K562 (cell line): ENCODE measurements at regions not wholly inside any gene's neighbourhood (a gene's known extent, or its start where the extent isn't known, plus 50 kb on each side); places are given as distances from the start of the nearest gene placed in this dataset.

Source experiments
- ATAC-seq: fragments of 200-7000 bp; cut with Tn5 transposase; 3 replicates; pipeline ENCODE4 v1.9.1; 2020; ENCODE audit warnings: moderate library complexity
- BruUV-seq: library from RNA; stranded (reverse); fragments of 400-500 nt; replicated peaks from 2 replicates; lab custom pipeline; 2021; lab: Mats Ljungman, UMichigan
- CTCF ChIA-PET: fragments of 300-600 bp; formaldehyde crosslinking; extraction: SDS; loops from one replicate; lab custom pipeline; 2021; ENCODE audit warnings: low intra/inter-chr PET ratio; lab: Yijun Ruan, JAX
- POLR2A ChIA-PET: fragments of 300-600, 350-650 bp; sonication (Branson Sonifier 250); formaldehyde crosslinking; extraction: SDS; loops from one replicate; lab custom pipeline; 2021; ENCODE audit warnings: antibody characterized with exemption, inconsistent platforms; lab: Yijun Ruan, JAX
- DNase-seq, 4 experiments: peaks; one replicate each; pipeline versions ENCODE4 v3.0.0 to v3.0.0-alpha.2; 2011 to 2018; ENCODE audit warnings: low spot score in 3 of 4, mixed read lengths in 3 of 4; ENCODE audit errors: extremely low read depth in 1 of 4
- FAIRE-seq: peaks from 2 replicates; lab custom pipeline; 2011; peaks lifted over from hg19 to GRCh38; lab: Jason Lieb, UNC
- H2AFZ ChIP-seq: 2 replicates; pipeline ENCODE4 v1.6.0; 2011; ENCODE audit warnings: low read depth, low read length, control low read depth, inconsistent platforms
- H3K27ac ChIP-seq: fragments of 200-600 bp; 3 replicates; pipeline ENCODE4 v1.8.0; 2011; ENCODE audit warnings: low read depth, mild to moderate bottlenecking, control low read depth, inconsistent platforms, low read length, moderate library complexity, mixed read lengths; ENCODE audit errors: extremely low read depth
- H3K27me3 ChIP-seq, 2 experiments: fragments of 300-600 bp in 1 of 2; 2 replicates in 1 of 2; 3 replicates in 1 of 2; pipeline versions ENCODE4 v1.6.0 to v1.8.0; 2011; ENCODE audit warnings: inconsistent platforms in 2 of 2, low read length in 2 of 2, mild to moderate bottlenecking in 1 of 2, mixed read lengths in 1 of 2, moderate library complexity in 1 of 2; ENCODE audit not compliant: control insufficient read depth in 2 of 2, insufficient read depth in 2 of 2
- H3K36me3 ChIP-seq: fragments of 300-600 bp; 3 replicates; pipeline ENCODE4 v1.8.0; 2011; ENCODE audit warnings: mild to moderate bottlenecking, low read length, inconsistent platforms; ENCODE audit not compliant: control insufficient read depth, insufficient read depth
- H3K4me1 ChIP-seq, 2 experiments: fragments of 200-600 bp in 1 of 2; replicated peaks in 1 of 2; 2 replicates in 1 of 2; 3 replicates in 1 of 2; pipeline versions ENCODE4 v1.5.1 to v1.8.0; 2011; ENCODE audit warnings: inconsistent platforms in 2 of 2, low read length in 2 of 2, mild to moderate bottlenecking in 1 of 2, mixed read lengths in 1 of 2, moderate library complexity in 1 of 2; ENCODE audit not compliant: control insufficient read depth in 2 of 2, insufficient read depth in 2 of 2
- H3K4me2 ChIP-seq: 2 replicates; pipeline ENCODE4 v1.6.1; 2011; ENCODE audit warnings: low read length, control low read depth, inconsistent platforms, mixed read lengths; ENCODE audit not compliant: insufficient read depth
- H3K4me3 ChIP-seq: fragments of 200-600 bp; sonication (generic), shearing (Covaris generic); 2 replicates; pipeline ENCODE4 v1.5.1; 2016; ENCODE audit warnings: control low read depth, inconsistent platforms
- H3K79me2 ChIP-seq: fragments of 200-600 bp; 3 replicates; pipeline ENCODE4 v1.8.0; 2011; ENCODE audit warnings: low read length, inconsistent platforms; ENCODE audit not compliant: control insufficient read depth, insufficient read depth
- H3K9ac ChIP-seq, 2 experiments: 2 replicates each; pipeline versions ENCODE4 v1.6.0 to v1.6.1; 2011; ENCODE audit warnings: low read depth in 2 of 2, low read length in 2 of 2, control low read depth in 1 of 2, inconsistent platforms in 1 of 2, mild to moderate bottlenecking in 1 of 2, mixed read lengths in 1 of 2; ENCODE audit not compliant: insufficient read depth in 1 of 2
- H3K9me1 ChIP-seq: one replicate; pipeline ENCODE4 v1.6.0; 2011; ENCODE audit warnings: inconsistent platforms, mild to moderate bottlenecking, low read length, moderate library complexity; ENCODE audit not compliant: control insufficient read depth, insufficient read depth
- H3K9me3 ChIP-seq: replicated peaks from 2 replicates; pipeline ENCODE4 v1.5.1; 2011; ENCODE audit warnings: low read depth, low read length, inconsistent platforms; ENCODE audit not compliant: control insufficient read depth, insufficient read depth
- H4K20me1 ChIP-seq: replicated peaks from 2 replicates; pipeline ENCODE4 v1.6.1; 2011; ENCODE audit warnings: low read length, inconsistent platforms, mixed read lengths; ENCODE audit not compliant: control insufficient read depth, insufficient read depth
- ADNP ChIP-seq: fragments of 200-800 bp; sonication (Bioruptor generic); IDR thresholded peaks from 2 replicates; pipeline ENCODE4 v1.6.1; 2016; ENCODE audit warnings: missing genetic modification characterization, missing compliant biosample characterization
- FOSL1 ChIP-seq: fragments of 200-800 bp; sonication (Bioruptor generic); conservative IDR thresholded peaks from 2 replicates; pipeline ENCODE4 v1.6.1; 2016; ENCODE audit warnings: missing genetic modification characterization, missing compliant biosample characterization
- HSF4 ChIP-seq: fragments of 250-450 bp; sonication (Bioruptor Pico); IDR thresholded peaks from 2 replicates; pipeline ENCODE4 v2.1.2; 2022; ENCODE audit warnings: mild to moderate bottlenecking, moderate library complexity, borderline replicate concordance
- KLF1 ChIP-seq: fragments of 450-650 bp; IDR thresholded peaks from 2 replicates; pipeline ENCODE4 v1.6.1; 2016; ENCODE audit warnings: missing genetic modification characterization, missing compliant biosample characterization
- MCM2 ChIP-seq: fragments of 450-650 bp; IDR thresholded peaks from 2 replicates; pipeline ENCODE4 v1.6.1; 2017; ENCODE audit warnings: low read depth, mild to moderate bottlenecking
- ZNF780A ChIP-seq: fragments of 250-450 bp; sonication (Bioruptor Pico); IDR thresholded peaks from 2 replicates; pipeline ENCODE4 v1.5.0; 2021; ENCODE audit warnings: mild to moderate bottlenecking
- WGBS: fragments of 100-300 bp; shearing (Covaris generic); methylation state at CpG from one replicate; pipeline ENCODE4 v1.1.6; 2016; ENCODE audit warnings: low coverage, mixed read lengths; ENCODE audit not compliant: insufficient coverage; ENCODE audit errors: missing lambda C conversion rate; 5-methylcytosine and 5-hydroxymethylcytosine counted together
- in situ Hi-C: fragments of 300-500 bp; cut with MboI; formaldehyde crosslinking; loops from 4 replicates; pipeline ENCODE4 v1.15.0; 2018; ENCODE audit warnings: inconsistent platforms, mixed read lengths
- intact Hi-C: fragments of 100-400 bp; cut with micrococcal nuclease; formaldehyde crosslinking; loops from 2 replicates; pipeline ENCODE4 v1.14.2; 2022
- TF ChIP-seq, protein P1 (sequence below): fragments of 450-650 bp; IDR thresholded peaks from 2 replicates; pipeline ENCODE4 v1.6.1; 2017; ENCODE audit warnings: antibody characterized with exemption

DNA sequence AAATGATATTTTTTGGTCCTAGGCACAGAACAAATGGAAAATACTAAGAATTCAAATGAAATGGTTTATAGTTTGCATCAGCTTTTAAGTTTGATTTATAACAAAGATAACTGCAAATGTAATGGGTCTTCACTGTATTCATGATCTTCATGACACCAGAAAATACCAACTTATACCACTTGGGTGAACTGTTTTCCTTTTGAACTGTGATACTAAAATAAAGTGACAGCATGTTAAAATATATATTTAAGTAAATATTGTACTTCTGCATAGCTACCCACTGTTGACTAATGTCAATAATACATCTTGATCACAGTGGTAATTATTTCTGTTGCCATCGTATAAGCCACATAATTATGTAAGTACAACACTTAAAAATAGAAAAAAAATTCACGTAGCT lies 442.0 kb upstream of the ANKRD30A start:
- no peak for DNase-seq
- Histone ChIP-seq H4K20me1 (no peaks in the 10 kb centered on the region), H3K9me3 (no peaks in the 10 kb centered on the region), H3K4me1 (no peaks in the 10 kb centered on the region), H3K27ac (no peak overlapping the region), H3K4me2 (no peak overlapping the region), H3K36me3 (no peaks in the 10 kb centered on the region), H3K27me3 (no peaks in the 10 kb centered on the region)
- intact Hi-C loops = no loop called here
- no TSS peak for BruUV-seq
- POLR2A ChIA-PET = no interaction called here
- TF ChIP-seq, protein P1, sequence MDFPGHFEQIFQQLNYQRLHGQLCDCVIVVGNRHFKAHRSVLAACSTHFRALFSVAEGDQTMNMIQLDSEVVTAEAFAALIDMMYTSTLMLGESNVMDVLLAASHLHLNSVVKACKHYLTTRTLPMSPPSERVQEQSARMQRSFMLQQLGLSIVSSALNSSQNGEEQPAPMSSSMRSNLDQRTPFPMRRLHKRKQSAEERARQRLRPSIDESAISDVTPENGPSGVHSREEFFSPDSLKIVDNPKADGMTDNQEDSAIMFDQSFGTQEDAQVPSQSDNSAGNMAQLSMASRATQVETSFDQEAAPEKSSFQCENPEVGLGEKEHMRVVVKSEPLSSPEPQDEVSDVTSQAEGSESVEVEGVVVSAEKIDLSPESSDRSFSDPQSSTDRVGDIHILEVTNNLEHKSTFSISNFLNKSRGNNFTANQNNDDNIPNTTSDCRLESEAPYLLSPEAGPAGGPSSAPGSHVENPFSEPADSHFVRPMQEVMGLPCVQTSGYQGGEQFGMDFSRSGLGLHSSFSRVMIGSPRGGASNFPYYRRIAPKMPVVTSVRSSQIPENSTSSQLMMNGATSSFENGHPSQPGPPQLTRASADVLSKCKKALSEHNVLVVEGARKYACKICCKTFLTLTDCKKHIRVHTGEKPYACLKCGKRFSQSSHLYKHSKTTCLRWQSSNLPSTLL = no peak
- TF ChIP-seq KLF1 = no peak
- no peak for TF ChIP-seq ADNP (tag)
- no peak for TF ChIP-seq FOSL1
- TF ChIP-seq ZNF780A = no peak
- no peak for TF ChIP-seq HSF4 (CRISPR knock-in tag)
- no peak for TF ChIP-seq MCM2
- TF ChIP-seq, all 486 proteins: peak for 0
- Histone ChIP-seq H3K4me3 (no peak overlapping the region), H3K9me1 (no peaks in the 10 kb centered on the region), H3K79me2 (no peaks in the 10 kb centered on the region), H2AFZ (no peak overlapping the region), H3K9ac (no peak overlapping the region)
- 0% methylated on average over 2 of the region's 2 CpGs for WGBS
- ATAC-seq (no peak), FAIRE-seq (no peak)
- CTCF ChIA-PET = no interaction called here
- in situ Hi-C loops = no loop called here
